ENCODE measurements at regions not wholly inside any gene's neighbourhood (a gene's known extent, or its start where the extent isn't known, plus 50 kb on each side); places are given as distances from the start of the nearest gene placed in this dataset.

GRCh38 chr6:98274691-98275090, 559.7 kb upstream of the POU3F2 start:
- no peaks in the 10 kb centered on the region for H3K27me3 ChIP-seq (replicated peaks; ENCODE audit: insufficient read depth, low read length)
- no peak for TF ChIP-seq EZH2 (optimal IDR thresholded peaks at IDR 0.05; ENCODE audit: low read depth, low read length)
- TF ChIP-seq CTCF (IDR thresholded peaks at IDR 0.05; ENCODE audit: low read length) = no peak
- TF ChIP-seq EZH2phosphoT487 (IDR thresholded peaks at IDR 0.05; ENCODE audit: low read length) = no peak
- H3K9ac ChIP-seq (ENCODE audit: low read length) = no peak overlapping the region
- H3K4me1 ChIP-seq (ENCODE audit: low read length) = no peaks in the 10 kb centered on the region
- H2AFZ ChIP-seq (ENCODE audit: low read length) = no peak overlapping the region
- DNase-seq = no peak
- H3K4me2 ChIP-seq (ENCODE audit: low read depth, low read length) = no peak overlapping the region
- no peaks in the 10 kb centered on the region for H3K79me2 ChIP-seq (ENCODE audit: low read length)
- no peaks in the 10 kb centered on the region for H4K20me1 ChIP-seq (ENCODE audit: insufficient read depth, low read length)
- H3F3A ChIP-seq (ENCODE audit: insufficient read depth, low read length) = no peaks in the 10 kb centered on the region
- no peak overlapping the region for H3K27ac ChIP-seq (ENCODE audit: low read length)
- no peak overlapping the region for H3K4me3 ChIP-seq (ENCODE audit: low read length)
- H3K9me2 ChIP-seq (replicated peaks; ENCODE audit: insufficient read depth, low read length) = no peaks in the 10 kb centered on the region
- H3K9me3 ChIP-seq (replicated peaks; ENCODE audit: insufficient read depth, low read length) = no peaks in the 10 kb centered on the region
- no peaks in the 10 kb centered on the region for H3K36me3 ChIP-seq (replicated peaks; ENCODE audit: insufficient read depth, low read length)

GRCh38 chr6:98280492-98280891, 553.9 kb upstream of the POU3F2 start:
- no peak overlapping the region for H2AFZ ChIP-seq (ENCODE audit: low read length)

GRCh38 chr6:98286620-98287019, 547.8 kb upstream of the POU3F2 start:
- Histone ChIP-seq H3K36me3 (replicated peaks; ENCODE audit: insufficient read depth, low read length) (no peaks in the 10 kb centered on the region), H3K9me3 (replicated peaks; ENCODE audit: insufficient read depth, low read length) (no peaks in the 10 kb centered on the region), H3K4me3 (ENCODE audit: low read length) (no peak overlapping the region), H3K27ac (ENCODE audit: low read length) (no peak overlapping the region), H3K9me2 (replicated peaks; ENCODE audit: insufficient read depth, low read length) (no peaks in the 10 kb centered on the region), H2AFZ (ENCODE audit: low read length) (no peak overlapping the region), H3F3A (ENCODE audit: insufficient read depth, low read length) (no peaks in the 10 kb centered on the region), H3K4me1 (ENCODE audit: low read length) (no peaks in the 10 kb centered on the region), H3K9ac (ENCODE audit: low read length) (no peak overlapping the region), H3K4me2 (ENCODE audit: low read depth, low read length) (no peak overlapping the region), H3K79me2 (ENCODE audit: low read length) (no peaks in the 10 kb centered on the region), H3K27me3 (replicated peaks; ENCODE audit: insufficient read depth, low read length) (no peaks in the 10 kb centered on the region), H4K20me1 (ENCODE audit: insufficient read depth, low read length) (no peaks in the 10 kb centered on the region)
- TF ChIP-seq CTCF (IDR thresholded peaks at IDR 0.05; ENCODE audit: low read length) (no peak), EZH2phosphoT487 (IDR thresholded peaks at IDR 0.05; ENCODE audit: low read length) (no peak), EZH2 (optimal IDR thresholded peaks at IDR 0.05; ENCODE audit: low read depth, low read length) (no peak)
- no peak for DNase-seq

More at GRCh38 chr6:98280492-98280891, 553.9 kb upstream of the POU3F2 start:
- no peaks in the 10 kb centered on the region for H3K79me2 ChIP-seq (ENCODE audit: low read length)
- no peaks in the 10 kb centered on the region for H3K9me3 ChIP-seq (replicated peaks; ENCODE audit: insufficient read depth, low read length)
- no peak overlapping the region for H3K4me2 ChIP-seq (ENCODE audit: low read depth, low read length)
- H3K9ac ChIP-seq (ENCODE audit: low read length) = no peak overlapping the region
- H4K20me1 ChIP-seq (ENCODE audit: insufficient read depth, low read length) = no peaks in the 10 kb centered on the region
- no peak overlapping the region for H3K27ac ChIP-seq (ENCODE audit: low read length)
- no peaks in the 10 kb centered on the region for H3K36me3 ChIP-seq (replicated peaks; ENCODE audit: insufficient read depth, low read length)
- no peaks in the 10 kb centered on the region for H3F3A ChIP-seq (ENCODE audit: insufficient read depth, low read length)
- H3K27me3 ChIP-seq (replicated peaks; ENCODE audit: insufficient read depth, low read length) = no peaks in the 10 kb centered on the region
- H3K9me2 ChIP-seq (replicated peaks; ENCODE audit: insufficient read depth, low read length) = no peaks in the 10 kb centered on the region
- TF ChIP-seq EZH2phosphoT487 (IDR thresholded peaks at IDR 0.05; ENCODE audit: low read length) (no peak), EZH2 (optimal IDR thresholded peaks at IDR 0.05; ENCODE audit: low read depth, low read length) (no peak), CTCF (IDR thresholded peaks at IDR 0.05; ENCODE audit: low read length) (no peak)
- no peak overlapping the region for H3K4me3 ChIP-seq (ENCODE audit: low read length)
- H3K4me1 ChIP-seq (ENCODE audit: low read length) = no peaks in the 10 kb centered on the region
- no peak for DNase-seq

Measured in MM.1S (cell line).